HAP-1 (cell line): ENCODE measurements at regions not wholly inside any gene's neighbourhood (a gene's known extent, or its start where the extent isn't known, plus 50 kb on each side); places are given as distances from the start of the nearest gene placed in this dataset.
"Not testable (repeated sequence)": the region's sequence is repeated elsewhere in the genome, so short reads cannot be mapped to it uniquely, and the experiment has no call there.

ENCODE experiments used
- DNase-seq, 2 experiments: peaks; one replicate each; pipeline ENCODE4 v3.0.0-alpha.2; 2016 to 2020; ENCODE audit warnings: low spot score in 2 of 2
- H3K27me3 ChIP-seq: fragments of 250-450 bp; sonication (Bioruptor Pico); 2 replicates; pipeline ENCODE4 v1.5.1; 2020; ENCODE audit warnings: low read depth, mild to moderate bottlenecking, moderate library complexity
- H3K36me3 ChIP-seq: fragments of 250-450 bp; sonication (Bioruptor Pico); replicated peaks from 2 replicates; pipeline ENCODE4 v1.5.1; 2020; ENCODE audit warnings: mild to moderate bottlenecking
- H3K4me1 ChIP-seq: fragments of 250-450 bp; sonication (Bioruptor Pico); 2 replicates; pipeline ENCODE4 v1.5.1; 2020; ENCODE audit warnings: mild to moderate bottlenecking
- H3K4me3 ChIP-seq: fragments of 250-450 bp; sonication (Bioruptor Pico); 2 replicates; pipeline ENCODE4 v1.5.1; 2020; ENCODE audit warnings: mild to moderate bottlenecking, moderate library complexity
- H3K9me3 ChIP-seq: fragments of 250-450 bp; sonication (Bioruptor Pico); 2 replicates; pipeline ENCODE4 v1.5.1; 2020; ENCODE audit warnings: mild to moderate bottlenecking, moderate library complexity
- in situ Hi-C: fragments of 300-500 bp; cut with MboI; formaldehyde crosslinking; loops from 3 replicates; pipeline ENCODE4 v1.14.3; 2020; ENCODE audit warnings: low sequenced_read_pairs, inconsistent platforms, mixed read lengths

DNA sequence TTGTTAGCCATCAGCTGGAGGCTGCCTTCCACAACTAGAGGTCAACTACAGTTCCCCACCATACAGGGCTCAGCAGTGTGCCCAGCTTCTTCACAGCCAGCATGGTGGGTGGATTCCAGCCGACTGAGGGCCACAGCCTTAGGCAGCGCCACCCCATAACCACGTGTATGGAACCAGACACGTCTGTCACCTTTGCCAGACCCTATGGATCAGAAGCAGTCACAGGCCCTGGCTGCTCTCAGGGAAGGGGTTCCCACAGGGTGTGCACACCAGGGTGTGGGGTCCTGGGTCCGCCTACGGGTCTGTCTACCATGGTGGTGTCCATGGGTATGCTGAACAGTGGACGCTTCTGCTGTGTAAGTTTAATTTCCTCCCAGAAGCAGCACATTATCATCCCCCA lies 265.0 kb upstream of the FOXF1 start:
- Histone ChIP-seq H3K27me3 (peaks cover 12% of the 10 kb centered on the region), H3K4me1 (no peaks in the 10 kb centered on the region), H3K4me3 (no peak overlapping the region), H3K36me3 (no peaks in the 10 kb centered on the region), H3K9me3 (no peaks in the 10 kb centered on the region)
- no peak for DNase-seq
- in situ Hi-C loops, result no loop called here

DNA sequence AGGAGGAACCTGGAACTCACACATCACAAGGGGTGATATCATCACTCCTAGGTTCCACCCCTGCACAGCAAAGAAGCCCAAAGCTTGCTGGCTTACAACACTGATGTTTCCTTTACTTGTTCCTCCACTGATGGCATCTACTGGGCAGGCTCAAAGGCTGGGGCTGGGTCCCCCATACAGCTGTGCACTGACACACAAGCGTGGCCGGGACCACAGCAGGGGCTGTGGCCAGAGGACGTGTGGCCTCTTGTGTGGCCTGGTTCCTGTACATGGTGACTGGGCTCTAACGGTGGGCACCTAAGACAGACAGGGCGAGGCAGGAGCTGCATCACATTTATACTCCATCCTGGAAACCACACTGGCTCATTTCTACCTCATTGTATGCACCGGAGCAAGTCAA lies 264.4 kb upstream of the FOXF1 start:
- Histone ChIP-seq H3K4me1 (no peaks in the 10 kb centered on the region), H3K4me3 (no peak overlapping the region), H3K9me3 (no peaks in the 10 kb centered on the region), H3K27me3 (peaks cover 8% of the 10 kb centered on the region; the same call in 1 of the 2 replicates), H3K36me3 (no peaks in the 10 kb centered on the region)
- no peak for DNase-seq
- in situ Hi-C loops, result no loop called here

DNA sequence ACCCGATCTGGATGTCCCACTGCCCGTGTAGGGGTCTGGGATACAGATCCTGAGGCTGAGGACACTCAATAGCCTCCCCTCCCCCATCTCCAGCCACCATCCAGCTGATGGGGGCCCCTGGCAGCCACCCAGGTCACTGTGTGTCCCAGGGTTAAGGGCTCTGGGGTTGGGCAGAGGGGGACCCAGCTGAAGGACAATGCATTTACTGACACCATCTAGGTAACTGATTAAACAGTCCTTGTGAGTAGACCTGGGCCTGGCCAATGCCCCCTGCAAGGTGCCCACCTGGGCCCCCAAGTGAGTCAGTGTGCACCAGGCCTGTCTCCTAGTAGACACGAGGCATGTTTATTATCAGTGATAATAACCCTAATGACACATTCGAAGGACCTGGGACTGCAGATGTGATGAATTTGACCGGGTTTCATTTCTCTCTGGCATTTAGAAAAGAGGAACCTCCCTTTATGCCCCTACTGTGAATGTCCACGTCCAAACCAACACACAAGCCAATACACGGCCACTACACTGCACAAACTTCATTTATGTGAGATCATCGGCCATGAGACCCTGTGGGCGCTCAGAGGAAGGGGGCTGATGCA lies 261.9 kb upstream of the FOXF1 start:
- Histone ChIP-seq H3K4me1 (no peaks in the 10 kb centered on the region), H3K9me3 (no peaks in the 10 kb centered on the region), H3K36me3 (no peaks in the 10 kb centered on the region), H3K27me3 (no peaks in the 10 kb centered on the region), H3K4me3 (no peak overlapping the region)
- in situ Hi-C loops, result no loop called here
- DNase-seq, result no peak

GRCh38 chr16:86249631-86250030 lies 260.7 kb upstream of the FOXF1 start:
- in situ Hi-C loops, result no loop called here
- no peaks in the 10 kb centered on the region for H3K4me1 ChIP-seq

DNA sequence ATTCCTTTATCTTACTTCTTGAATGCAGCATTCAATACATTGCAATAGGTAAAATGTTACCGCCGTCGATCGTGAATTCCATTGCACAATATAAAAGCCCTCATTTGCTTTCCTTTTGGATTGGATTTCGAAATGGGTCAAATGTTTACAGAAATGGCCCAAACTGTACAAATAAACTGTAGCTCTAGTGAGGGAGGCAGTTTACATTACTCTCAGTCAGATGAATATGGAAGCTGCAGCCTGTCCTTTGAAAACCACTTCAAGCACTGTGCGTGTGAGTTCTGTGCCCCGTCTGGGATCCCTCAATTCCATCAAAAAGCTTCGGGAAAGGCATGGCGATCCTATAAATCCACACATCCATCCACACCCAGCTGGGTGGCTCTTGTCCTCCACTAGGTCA lies 258.6 kb upstream of the FOXF1 start:
- DNase-seq, result no peak
- Histone ChIP-seq H3K36me3 (no peaks in the 10 kb centered on the region), H3K4me1 (no peaks in the 10 kb centered on the region), H3K9me3 (no peaks in the 10 kb centered on the region), H3K27me3 (no peaks in the 10 kb centered on the region), H3K4me3 (no peak overlapping the region)
- in situ Hi-C loops, result no loop called here

More at GRCh38 chr16:86249631-86250030, 260.7 kb upstream of the FOXF1 start:
- H3K27me3 ChIP-seq, result no peaks in the 10 kb centered on the region
- no peaks in the 10 kb centered on the region for H3K9me3 ChIP-seq
- H3K36me3 ChIP-seq, result no peaks in the 10 kb centered on the region
- no peak for DNase-seq
- H3K4me3 ChIP-seq, result no peak overlapping the region

DNA sequence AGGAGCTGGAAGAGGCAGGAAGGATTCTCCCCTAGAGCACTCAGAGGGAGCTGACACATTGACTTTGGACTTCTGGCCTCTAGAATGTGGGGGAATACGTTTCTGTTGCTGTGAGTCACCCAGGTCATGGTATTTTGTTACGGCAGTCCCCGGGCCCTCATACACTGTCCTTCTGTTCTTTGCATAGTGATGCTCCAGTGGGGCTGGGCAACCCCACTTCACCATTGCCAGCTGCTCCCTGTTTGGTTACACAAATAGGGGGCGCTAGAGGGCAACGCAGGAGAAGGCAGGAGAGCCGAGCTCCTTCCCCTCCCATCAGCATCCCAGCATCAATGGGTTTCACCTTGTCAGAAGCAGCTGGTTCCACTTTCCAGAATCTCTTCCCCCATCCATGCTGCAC lies 257.7 kb upstream of the FOXF1 start:
- Histone ChIP-seq H3K27me3 (no peaks in the 10 kb centered on the region), H3K4me1 (no peaks in the 10 kb centered on the region), H3K36me3 (no peaks in the 10 kb centered on the region), H3K9me3 (no peaks in the 10 kb centered on the region), H3K4me3 (no peak overlapping the region)
- DNase-seq, result peak in 1 of 2 experiments; percentile 68
- in situ Hi-C loops, result no loop called here

- Histone ChIP-seq H3K9me3 (no peaks in the 10 kb centered on the region), H3K4me1 (no peaks in the 10 kb centered on the region), H3K4me3 (no peak overlapping the region), H3K36me3 (no peaks in the 10 kb centered on the region), H3K27me3 (no peaks in the 10 kb centered on the region)
- in situ Hi-C loops, result no loop called here
- DNase-seq, result no peak
Measured at GRCh38 chr16:86255966-86256365, 254.4 kb upstream of the FOXF1 start.

- H3K4me3 ChIP-seq, result no peak overlapping the region
- no peaks in the 10 kb centered on the region for H3K9me3 ChIP-seq
- H3K36me3 ChIP-seq, result no peaks in the 10 kb centered on the region
- in situ Hi-C loops, result no loop called here
- no peaks in the 10 kb centered on the region for H3K4me1 ChIP-seq
- no peak for DNase-seq
- no peaks in the 10 kb centered on the region for H3K27me3 ChIP-seq
Measured at GRCh38 chr16:86256995-86257394, 253.3 kb upstream of the FOXF1 start.

DNA sequence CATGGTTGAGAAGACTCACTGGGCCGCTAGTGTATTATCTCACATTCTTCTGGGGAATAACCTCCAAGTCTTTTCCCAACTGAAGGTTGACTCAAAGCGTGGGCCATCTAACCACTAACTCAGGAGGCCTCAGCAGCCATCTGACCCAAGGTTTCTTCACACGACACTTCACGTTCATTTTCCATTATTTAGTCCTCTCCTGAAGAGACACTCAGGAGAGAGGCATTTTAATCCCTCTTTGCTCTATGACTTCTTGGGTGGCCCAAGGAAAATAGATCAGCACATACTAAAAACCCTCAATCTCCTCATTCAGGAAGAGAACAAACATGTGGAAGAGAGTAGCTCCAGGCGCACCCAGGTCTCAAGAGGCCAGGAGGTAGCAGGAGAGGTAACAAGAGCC lies 252.8 kb upstream of the FOXF1 start:
- Histone ChIP-seq H3K4me3 (no peak overlapping the region), H3K9me3 (no peaks in the 10 kb centered on the region), H3K27me3 (no peaks in the 10 kb centered on the region), H3K4me1 (no peaks in the 10 kb centered on the region), H3K36me3 (no peaks in the 10 kb centered on the region)
- in situ Hi-C loops, result no loop called here
- DNase-seq, result no peak

DNA sequence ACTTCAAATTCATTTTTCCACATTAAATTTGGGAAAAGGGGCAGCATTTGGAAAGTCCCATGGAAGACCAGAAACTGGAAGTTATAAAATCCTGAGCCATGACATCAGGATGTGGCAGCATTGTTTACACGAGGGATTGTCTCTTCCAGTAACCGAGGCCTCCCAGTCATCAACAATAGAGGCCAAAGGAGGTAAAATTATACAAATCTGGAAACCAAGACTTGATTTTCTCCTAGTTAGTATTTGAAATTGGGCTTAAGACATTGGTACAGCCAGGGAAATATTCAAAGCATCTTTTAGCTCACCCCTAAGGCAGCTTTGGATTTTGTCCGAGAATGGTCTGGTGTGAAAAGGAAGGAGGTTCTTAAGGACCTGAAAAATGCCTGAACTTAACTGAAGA lies 251.6 kb upstream of the FOXF1 start:
- in situ Hi-C loops, result no loop called here
- Histone ChIP-seq H3K9me3 (no peaks in the 10 kb centered on the region), H3K4me3 (no peak overlapping the region), H3K36me3 (no peaks in the 10 kb centered on the region), H3K27me3 (no peaks in the 10 kb centered on the region), H3K4me1 (no peaks in the 10 kb centered on the region)
- DNase-seq, result no peak

DNA sequence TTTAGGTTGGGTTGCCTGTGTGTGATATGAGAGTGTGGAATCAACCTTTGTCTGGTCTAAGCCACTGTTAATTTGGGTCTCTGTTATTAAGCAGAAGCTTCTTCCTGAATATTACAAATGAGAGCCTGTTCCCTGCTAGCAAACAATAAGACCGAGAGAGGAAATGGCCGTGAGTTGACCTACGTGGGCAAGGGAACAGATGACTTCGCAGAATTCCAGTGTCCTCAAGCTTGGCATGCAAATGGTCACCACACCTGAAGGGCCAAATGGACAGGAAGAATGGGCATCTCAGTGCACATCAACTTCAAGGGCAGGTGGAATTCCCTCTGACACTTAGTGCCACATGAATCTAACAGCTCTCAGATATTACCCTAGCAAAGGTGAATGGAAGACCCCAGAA lies 250.8 kb upstream of the FOXF1 start:
- Histone ChIP-seq H3K36me3 (no peaks in the 10 kb centered on the region), H3K4me1 (no peaks in the 10 kb centered on the region), H3K9me3 (no peaks in the 10 kb centered on the region), H3K4me3 (no peak overlapping the region), H3K27me3 (no peaks in the 10 kb centered on the region)
- in situ Hi-C loops, result no loop called here
- DNase-seq, result no peak

GRCh38 chr16:86261379-86261778 lies 248.9 kb upstream of the FOXF1 start:
- no peaks in the 10 kb centered on the region for H3K27me3 ChIP-seq
- no peak overlapping the region for H3K4me3 ChIP-seq
- peak in 1 of 2 experiments; percentile 57 for DNase-seq
- H3K36me3 ChIP-seq, result no peaks in the 10 kb centered on the region
- no peaks in the 10 kb centered on the region for H3K4me1 ChIP-seq
- H3K9me3 ChIP-seq, result no peaks in the 10 kb centered on the region
- in situ Hi-C loops, result no loop called here

DNA sequence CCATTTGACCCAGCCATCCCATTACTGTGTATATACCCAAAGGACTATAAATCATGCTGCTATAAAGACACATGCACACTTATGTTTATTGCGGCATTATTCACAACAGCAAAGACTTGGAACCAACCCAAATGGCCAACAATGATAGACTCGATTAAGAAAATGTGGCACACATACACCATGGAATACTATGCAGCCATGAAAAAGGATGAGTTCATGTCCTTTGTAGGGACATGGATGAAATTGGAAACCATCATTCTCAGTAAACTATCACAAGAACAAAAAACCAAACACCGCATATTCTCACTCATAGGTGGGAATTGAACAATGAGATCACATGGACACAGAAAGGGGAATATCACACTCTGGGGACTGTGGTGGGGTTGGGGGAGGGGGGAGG lies 242.7 kb upstream of the FOXF1 start:
- H3K4me1 ChIP-seq, H3K9me3 ChIP-seq, DNase-seq, H3K4me3 ChIP-seq, in situ Hi-C loops, H3K36me3 ChIP-seq, H3K27me3 ChIP-seq: not testable (repeated sequence)

- Histone ChIP-seq H3K4me1 (no peaks in the 10 kb centered on the region), H3K27me3 (no peaks in the 10 kb centered on the region), H3K36me3 (no peaks in the 10 kb centered on the region), H3K4me3 (no peak overlapping the region), H3K9me3 (no peaks in the 10 kb centered on the region)
- no peak for DNase-seq
- in situ Hi-C loops, result no loop called here
Measured at GRCh38 chr16:86270696-86271095, 239.6 kb upstream of the FOXF1 start.

GRCh38 chr16:86272744-86273143 lies 237.6 kb upstream of the FOXF1 start:
- H3K4me1 ChIP-seq, result peaks cover 8% of the 10 kb centered on the region
- DNase-seq, result no peak
- in situ Hi-C loops, result no loop called here
- no peaks in the 10 kb centered on the region for H3K27me3 ChIP-seq
- H3K4me3 ChIP-seq, result no peak overlapping the region
- no peaks in the 10 kb centered on the region for H3K36me3 ChIP-seq
- H3K9me3 ChIP-seq, result no peaks in the 10 kb centered on the region
